MM.1S (cell line): ENCODE measurements at regions not wholly inside any gene's neighbourhood (a gene's known extent, or its start where the extent isn't known, plus 50 kb on each side); places are given as distances from the start of the nearest gene placed in this dataset.
A peak's percentile ranks its signal among the peaks of the same experiment; 100 is the strongest.

ENCODE experiments used
- DNase-seq: peaks from one replicate; pipeline ENCODE4 v3.0.0-alpha.2; 2015
- H2AFZ ChIP-seq: fragments of 300-600 bp; sonication (generic); 2 replicates; pipeline ENCODE4 v1.6.0; 2016; ENCODE audit warnings: antibody characterized with exemption, low read length
- H3F3A ChIP-seq: fragments of 300-600 bp; sonication (generic); 2 replicates; pipeline ENCODE4 v1.6.1; 2016; ENCODE audit warnings: mild to moderate bottlenecking, antibody characterized with exemption, low read length, moderate library complexity, mixed read lengths; ENCODE audit not compliant: insufficient read depth
- H3K27ac ChIP-seq: fragments of 300-600 bp; sonication (generic); 2 replicates; pipeline ENCODE4 v1.5.1; 2016; ENCODE audit warnings: mild to moderate bottlenecking, low read length
- H3K27me3 ChIP-seq: fragments of 300-600 bp; sonication (generic); replicated peaks from 2 replicates; pipeline ENCODE4 v1.6.0; 2016; ENCODE audit warnings: low read length; ENCODE audit not compliant: insufficient read depth
- H3K36me3 ChIP-seq: fragments of 300-600 bp; sonication (generic); replicated peaks from 2 replicates; pipeline ENCODE4 v1.6.1; 2016; ENCODE audit warnings: mild to moderate bottlenecking, low read length, mixed read lengths; ENCODE audit not compliant: insufficient read depth
- H3K4me1 ChIP-seq: fragments of 300-600 bp; sonication (generic); 2 replicates; pipeline ENCODE4 v1.6.1; 2016; ENCODE audit warnings: low read length, mixed read lengths
- H3K4me2 ChIP-seq: fragments of 300-600 bp; sonication (generic); 2 replicates; pipeline ENCODE4 v1.6.0; 2016; ENCODE audit warnings: low read depth, low read length
- H3K4me3 ChIP-seq: fragments of 300-600 bp; sonication (generic); 2 replicates; pipeline ENCODE4 v1.5.1; 2016; ENCODE audit warnings: low read length, mixed read lengths
- H3K79me2 ChIP-seq: fragments of 300-600 bp; sonication (generic); 2 replicates; pipeline ENCODE4 v1.6.1; 2016; ENCODE audit warnings: mixed run types, low read length, mixed read lengths
- H3K9ac ChIP-seq: fragments of 300-600 bp; sonication (generic); 2 replicates; pipeline ENCODE4 v1.6.1; 2016; ENCODE audit warnings: low read length, mixed read lengths
- H3K9me2 ChIP-seq: fragments of 300-600 bp; sonication (generic); replicated peaks from 2 replicates; pipeline ENCODE4 v1.6.1; 2016; ENCODE audit warnings: mild to moderate bottlenecking, low read length, mixed read lengths; ENCODE audit not compliant: insufficient read depth
- H3K9me3 ChIP-seq: fragments of 300-600 bp; sonication (generic); replicated peaks from 2 replicates; pipeline ENCODE4 v1.6.1; 2016; ENCODE audit warnings: mild to moderate bottlenecking, low read length, mixed read lengths; ENCODE audit not compliant: insufficient read depth
- H4K20me1 ChIP-seq: fragments of 300-600 bp; sonication (generic); 2 replicates; pipeline ENCODE4 v1.6.1; 2016; ENCODE audit warnings: mild to moderate bottlenecking, low read length, moderate library complexity, mixed read lengths; ENCODE audit not compliant: insufficient read depth
- CTCF ChIP-seq: fragments of 300-600 bp; sonication (generic); IDR thresholded peaks from 2 replicates; pipeline ENCODE4 v1.5.1; 2016; ENCODE audit warnings: antibody characterized with exemption, low read length, mixed read lengths
- EZH2 ChIP-seq: fragments of 300-600 bp; sonication (generic); optimal IDR thresholded peaks from 2 replicates; pipeline ENCODE3; 2017; ENCODE audit warnings: low read depth, mild to moderate bottlenecking, antibody characterized with exemption, low read length, mixed read lengths
- EZH2phosphoT487 ChIP-seq: fragments of 300-600 bp; sonication (generic); IDR thresholded peaks from 2 replicates; pipeline ENCODE4 v1.6.1; 2018; ENCODE audit warnings: antibody characterized with exemption, low read length

- peak; percentile 45 for DNase-seq
- no peaks in the 10 kb centered on the region for H3K9me3 ChIP-seq
- no peaks in the 10 kb centered on the region for H3K4me1 ChIP-seq
- H3K9ac ChIP-seq, result no peak overlapping the region
- no peaks in the 10 kb centered on the region for H3K27me3 ChIP-seq
- H3K27ac ChIP-seq, result no peak overlapping the region
- no peak for TF ChIP-seq EZH2
- TF ChIP-seq CTCF, result peak; percentile 61
- no peak for TF ChIP-seq EZH2phosphoT487
- no peaks in the 10 kb centered on the region for H4K20me1 ChIP-seq
- no peaks in the 10 kb centered on the region for H3K9me2 ChIP-seq
- no peaks in the 10 kb centered on the region for H3F3A ChIP-seq
- no peak overlapping the region for H3K4me3 ChIP-seq
- H3K79me2 ChIP-seq, result no peaks in the 10 kb centered on the region
- H3K36me3 ChIP-seq, result no peaks in the 10 kb centered on the region
- H2AFZ ChIP-seq, result no peak overlapping the region
- H3K4me2 ChIP-seq, result no peak overlapping the region
Measured at GRCh38 chr14:62126879-62127478, 364.8 kb downstream of the SNAPC1 start.

- Histone ChIP-seq H3K9ac (no peak overlapping the region), H3K36me3 (no peaks in the 10 kb centered on the region), H3K9me2 (no peaks in the 10 kb centered on the region), H3K27me3 (no peaks in the 10 kb centered on the region), H2AFZ (no peak overlapping the region), H3K79me2 (no peaks in the 10 kb centered on the region), H3K9me3 (no peaks in the 10 kb centered on the region), H3K4me2 (no peak overlapping the region), H3K4me1 (no peaks in the 10 kb centered on the region), H3F3A (no peaks in the 10 kb centered on the region), H3K27ac (no peak overlapping the region), H3K4me3 (no peak overlapping the region), H4K20me1 (no peaks in the 10 kb centered on the region)
- no peak for DNase-seq
- TF ChIP-seq EZH2, result no peak
- no peak for TF ChIP-seq CTCF
- TF ChIP-seq EZH2phosphoT487, result no peak
Measured at GRCh38 chr14:62130441-62130840, 368.2 kb downstream of the SNAPC1 start.

GRCh38 chr14:62133776-62134550 is 371.7 kb downstream of the SNAPC1 start:
- Histone ChIP-seq H3K4me1 (no peaks in the 10 kb centered on the region), H3K36me3 (no peaks in the 10 kb centered on the region), H2AFZ (no peak overlapping the region), H3K79me2 (no peaks in the 10 kb centered on the region), H3K9me2 (no peaks in the 10 kb centered on the region), H3K4me3 (no peak overlapping the region), H3F3A (no peaks in the 10 kb centered on the region), H4K20me1 (no peaks in the 10 kb centered on the region), H3K27ac (no peak overlapping the region), H3K9me3 (no peaks in the 10 kb centered on the region), H3K27me3 (no peaks in the 10 kb centered on the region), H3K9ac (no peak overlapping the region), H3K4me2 (no peak overlapping the region)
- no peak for DNase-seq
- TF ChIP-seq EZH2phosphoT487 (no peak), EZH2 (no peak), CTCF (no peak)
